ENCODE measurements at regions not wholly inside any gene's neighbourhood (a gene's known extent, or its start where the extent isn't known, plus 50 kb on each side); places are given as distances from the start of the nearest gene placed in this dataset.

- Histone ChIP-seq H3K27me3 (peaks cover 0 to 73% (median 0%) of the 10 kb centered on the region in 4 donors), H3K4me1 (no peaks in the 10 kb centered on the region), H3K4me3 (no peak overlapping the region), H3K27ac (no peak overlapping the region), H3K9me3 (no peaks in the 10 kb centered on the region), H3K36me3 (no peaks in the 10 kb centered on the region)
- DNase-seq, result no peak
- intact Hi-C loops (cut with DNase I), result no loop called here
- WGBS, 2 donors, result 83 to 91% methylated on average over 5 of the region's 5 CpGs
- TF ChIP-seq CTCF (IDR thresholded peaks at IDR 0.05), result no peak
- no peak for TF ChIP-seq POLR2A (IDR thresholded peaks at IDR 0.05)
Observed at GRCh38 chr2:45069684-45070083, 60.4 kb upstream of the SIX2 start.

- H3K9me3 ChIP-seq, result no peaks in the 10 kb centered on the region
- H3K4me1 ChIP-seq, result no peaks in the 10 kb centered on the region
- H3K27ac ChIP-seq, result no peak overlapping the region
- no peaks in the 10 kb centered on the region for H3K36me3 ChIP-seq
- 52 to 64% methylated on average over 8 to 9 of the region's 9 CpGs for WGBS, 2 donors
- no peak for TF ChIP-seq POLR2A (IDR thresholded peaks at IDR 0.05)
- TF ChIP-seq CTCF (IDR thresholded peaks at IDR 0.05), result no peak
- H3K4me3 ChIP-seq, result no peak overlapping the region
- no peak for DNase-seq
- intact Hi-C loops (cut with DNase I), result no loop called here
- peaks cover 0 to 64% (median 0%) of the 10 kb centered on the region in 4 donors for H3K27me3 ChIP-seq
Observed at GRCh38 chr2:45068571-45069140, 59.4 kb upstream of the SIX2 start.

GRCh38 chr2:45067859-45068570, 58.8 kb upstream of the SIX2 start:
- 59 to 73% methylated on average over 5 of the region's 6 CpGs for WGBS, 2 donors
- DNase-seq, result no peak
- H3K9me3 ChIP-seq, result no peaks in the 10 kb centered on the region
- no peaks in the 10 kb centered on the region for H3K36me3 ChIP-seq
- H3K27ac ChIP-seq, result no peak overlapping the region
- intact Hi-C loops (cut with DNase I), result no loop called here
- no peak overlapping the region for H3K4me3 ChIP-seq
- TF ChIP-seq POLR2A (IDR thresholded peaks at IDR 0.05), result no peak
- TF ChIP-seq CTCF (IDR thresholded peaks at IDR 0.05), result no peak
- peaks cover 0 to 58% (median 0%) of the 10 kb centered on the region in 4 donors for H3K27me3 ChIP-seq
- no peaks in the 10 kb centered on the region for H3K4me1 ChIP-seq

Data from esophagus squamous epithelium (tissue), 5 donors.